OCI-LY7 (cell line): ENCODE measurements at regions not wholly inside any gene's neighbourhood (a gene's known extent, or its start where the extent isn't known, plus 50 kb on each side); places are given as distances from the start of the nearest gene placed in this dataset.

Source experiments
- BruUV-seq: library from RNA; stranded (reverse); fragments of 400-500 nt; replicated peaks from 2 replicates; lab custom pipeline; 2021; lab: Mats Ljungman, UMichigan
- CTCF ChIA-PET: fragments of 300-600 bp; sonication (Branson Sonifier 250); formaldehyde crosslinking; loops from one replicate; lab custom pipeline; 2022; ENCODE audit warnings: antibody characterized with exemption; ENCODE audit not compliant: unreplicated experiment; lab: Charles Lee
- POLR2A ChIA-PET: fragments of 300-600 bp; sonication (Branson Sonifier 250); formaldehyde crosslinking; loops from one replicate; lab custom pipeline; 2022; ENCODE audit warnings: antibody characterized with exemption; lab: Charles Lee
- DNase-seq: peaks from one replicate; pipeline ENCODE4 v3.0.0-alpha.2; 2015; ENCODE audit warnings: low spot score
- H2AFZ ChIP-seq: fragments of 200-600 bp; sonication (generic), shearing (Covaris generic); 2 replicates; pipeline ENCODE4 v1.6.1; 2014; ENCODE audit warnings: mild to moderate bottlenecking, antibody characterized with exemption, low read length, moderate library complexity
- H3K27ac ChIP-seq: fragments of 200-600 bp; sonication (generic); 2 replicates; pipeline ENCODE4 v1.5.1; 2014; ENCODE audit warnings: mixed run types, low read depth, mild to moderate bottlenecking, moderate library complexity, low read length, inconsistent platforms; ENCODE audit not compliant: poor library complexity, severe bottlenecking
- H3K36me3 ChIP-seq: fragments of 200-600 bp; sonication (generic); 2 replicates; pipeline ENCODE4 v1.6.1; 2014; ENCODE audit warnings: mild to moderate bottlenecking, antibody characterized with exemption, low read length, moderate library complexity, mixed read lengths; ENCODE audit not compliant: insufficient read depth
- H3K4me1 ChIP-seq: fragments of 200-600 bp; sonication (generic); 2 replicates; pipeline ENCODE4 v1.5.1; 2014; ENCODE audit warnings: mild to moderate bottlenecking, low read length; ENCODE audit not compliant: insufficient read depth, poor library complexity, severe bottlenecking
- H3K4me2 ChIP-seq: fragments of 200-600 bp; sonication (generic); 2 replicates; pipeline ENCODE4 v1.6.1; 2014; ENCODE audit warnings: mild to moderate bottlenecking, low read length
- H3K4me3 ChIP-seq: fragments of 200-600 bp; sonication (generic); 2 replicates; pipeline ENCODE4 v1.5.1; 2014; ENCODE audit warnings: mild to moderate bottlenecking, low read depth, low read length; ENCODE audit not compliant: poor library complexity, severe bottlenecking
- H3K79me2 ChIP-seq: fragments of 200-600 bp; sonication (generic); 2 replicates; pipeline ENCODE4 v1.6.1; 2016; ENCODE audit warnings: low read depth, mild to moderate bottlenecking, low read length, moderate library complexity, mixed read lengths; ENCODE audit not compliant: insufficient read depth
- H3K9me2 ChIP-seq: fragments of 200-600 bp; sonication (generic); 2 replicates; pipeline ENCODE4 v1.6.1; 2016; ENCODE audit warnings: mild to moderate bottlenecking, low read length, mixed read lengths; ENCODE audit not compliant: insufficient read depth
- H3K9me3 ChIP-seq: fragments of 200-600 bp; sonication (generic); 2 replicates; pipeline ENCODE4 v1.6.1; 2014; ENCODE audit warnings: mild to moderate bottlenecking, mixed run types, low read length, mixed read lengths
- H4K20me1 ChIP-seq: fragments of 200-600 bp; sonication (generic); 2 replicates; pipeline ENCODE4 v1.6.1; 2014; ENCODE audit warnings: mild to moderate bottlenecking, antibody characterized with exemption, low read length, moderate library complexity, mixed read lengths; ENCODE audit not compliant: insufficient read depth
- CTCF ChIP-seq: fragments of 200-600 bp; sonication (generic); conservative IDR thresholded peaks from 2 replicates; pipeline ENCODE4 v1.5.1; 2014; ENCODE audit warnings: mild to moderate bottlenecking, antibody characterized with exemption, low read length, moderate library complexity, mixed read lengths
- EZH2phosphoT487 ChIP-seq: fragments of 200-600 bp; sonication (generic); IDR thresholded peaks from 2 replicates; pipeline ENCODE4 v1.6.1; 2018; ENCODE audit warnings: low read depth, borderline replicate concordance, mild to moderate bottlenecking, mixed run types, antibody characterized with exemption, low read length, moderate library complexity, mixed read lengths
- intact Hi-C: fragments of 100-400 bp; cut with micrococcal nuclease; formaldehyde crosslinking; loops from one replicate; pipeline ENCODE4 v1.10.0; 2022; ENCODE audit not compliant: unreplicated experiment

DNA sequence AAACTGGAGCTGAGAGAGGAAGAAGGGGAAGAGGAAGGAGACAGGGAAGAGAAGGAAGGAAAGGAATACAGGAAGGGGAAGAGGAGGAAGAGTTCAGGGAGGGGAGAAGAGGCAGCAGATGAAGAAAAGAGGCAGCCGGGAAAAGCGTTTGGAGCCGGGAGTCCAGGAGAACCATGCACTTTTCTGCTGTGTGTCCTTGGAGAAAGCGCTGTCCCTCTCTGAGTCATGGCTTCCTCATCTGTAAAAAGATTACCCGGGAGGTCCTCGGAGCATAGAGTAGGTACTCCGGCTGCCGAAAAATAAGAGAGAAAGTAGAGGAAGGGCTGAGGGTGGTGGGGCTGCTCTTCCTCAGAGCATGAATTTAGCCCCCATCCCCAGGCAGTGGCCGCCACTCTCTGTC, 226.9 kb downstream of the MN1 start:
- CTCF ChIA-PET = no interaction called here
- BruUV-seq = no TSS peak

GRCh38 chr22:27575348-27575747, 226.2 kb downstream of the MN1 start:
- H3K9me2 ChIP-seq = no peaks in the 10 kb centered on the region
- no peak overlapping the region for H2AFZ ChIP-seq
- TF ChIP-seq CTCF = no peak
- no peak for TF ChIP-seq EZH2phosphoT487
- ChIA-PET POLR2A (interaction anchor here (0.7 kb wide), 1 partner anchor 14 kb away, joined by 3 read pairs; no protein-coding TSS in a partner anchor), CTCF (no interaction called here)
- H3K4me1 ChIP-seq = no peaks in the 10 kb centered on the region
- no peak overlapping the region for H3K4me3 ChIP-seq
- no TSS peak for BruUV-seq
- no peaks in the 10 kb centered on the region for H4K20me1 ChIP-seq
- DNase-seq = no peak
- intact Hi-C loops = no loop called here
- no peaks in the 10 kb centered on the region for H3K79me2 ChIP-seq
- no peaks in the 10 kb centered on the region for H3K36me3 ChIP-seq
- H3K27ac ChIP-seq = no peak overlapping the region
- no peak overlapping the region for H3K4me2 ChIP-seq
- no peaks in the 10 kb centered on the region for H3K9me3 ChIP-seq

More for the DNA sequence above, 226.9 kb downstream of the MN1 start:
- POLR2A ChIA-PET = no interaction called here
- H3K4me1 ChIP-seq = no peaks in the 10 kb centered on the region
- no peak overlapping the region for H3K4me3 ChIP-seq
- intact Hi-C loops = no loop called here
- H3K9me2 ChIP-seq = no peaks in the 10 kb centered on the region
- no peak overlapping the region for H3K27ac ChIP-seq
- no peaks in the 10 kb centered on the region for H3K79me2 ChIP-seq
- H4K20me1 ChIP-seq = no peaks in the 10 kb centered on the region
- TF ChIP-seq CTCF (no peak), EZH2phosphoT487 (no peak)
- DNase-seq = no peak
- no peak overlapping the region for H2AFZ ChIP-seq
- H3K9me3 ChIP-seq = no peaks in the 10 kb centered on the region
- H3K36me3 ChIP-seq = no peaks in the 10 kb centered on the region
- H3K4me2 ChIP-seq = no peak overlapping the region

DNA sequence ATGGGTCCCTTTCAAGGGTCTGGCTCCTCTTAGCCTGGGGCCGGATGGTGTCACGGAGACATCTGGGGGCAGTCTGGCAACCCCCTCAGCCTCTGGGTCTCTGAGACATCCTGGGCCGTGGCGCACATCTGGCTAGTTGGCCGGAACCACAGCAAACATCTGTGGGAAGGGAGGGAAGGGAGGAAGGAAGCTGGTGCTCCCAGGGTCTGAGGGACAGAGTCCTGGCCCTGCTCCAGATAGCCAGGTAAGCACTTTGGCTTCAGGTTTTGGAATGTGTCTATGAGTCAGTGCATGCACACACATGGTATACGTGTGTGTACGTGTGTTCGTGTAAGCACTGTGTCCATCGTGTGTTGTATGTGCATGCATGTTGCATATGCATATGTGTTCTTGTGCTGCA, 225.1 kb downstream of the MN1 start:
- ChIA-PET POLR2A (no interaction called here), CTCF (no interaction called here)
- BruUV-seq = no TSS peak
- Histone ChIP-seq H4K20me1 (no peaks in the 10 kb centered on the region), H3K9me2 (no peaks in the 10 kb centered on the region), H3K27ac (no peak overlapping the region), H3K36me3 (no peaks in the 10 kb centered on the region), H3K4me1 (no peaks in the 10 kb centered on the region), H3K4me2 (no peak overlapping the region), H2AFZ (no peak overlapping the region), H3K4me3 (no peak overlapping the region), H3K9me3 (no peaks in the 10 kb centered on the region), H3K79me2 (no peaks in the 10 kb centered on the region)
- no peak for DNase-seq
- intact Hi-C loops = no loop called here
- TF ChIP-seq EZH2phosphoT487 (no peak), CTCF (no peak)
